ENCODE measurements at regions not wholly inside any gene's neighbourhood (a gene's known extent, or its start where the extent isn't known, plus 50 kb on each side); places are given as distances from the start of the nearest gene placed in this dataset.

DNA sequence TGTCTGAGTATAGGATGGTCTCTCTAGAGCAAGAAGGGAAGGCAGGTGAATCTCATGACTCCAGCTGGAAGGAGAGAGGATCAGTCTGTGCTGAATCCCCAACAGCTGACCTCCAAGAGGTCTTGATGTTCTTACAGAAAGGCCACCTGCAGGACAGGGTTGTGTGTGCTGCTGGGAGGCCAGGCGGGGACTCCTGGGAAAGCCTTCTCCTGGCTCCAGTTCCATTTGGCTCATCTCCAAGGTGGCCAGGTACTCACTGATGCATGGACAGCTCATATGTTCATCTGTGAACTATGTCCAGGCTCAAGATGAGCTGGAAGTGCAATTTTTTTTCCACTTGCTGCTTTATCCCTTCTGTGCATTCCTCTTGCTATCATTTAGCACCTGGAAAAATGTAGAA is 730.2 kb upstream of the RBFOX1 start:
- TF ChIP-seq CTCF (IDR thresholded peaks at IDR 0.05), result no peak
- TF ChIP-seq POLR2A (IDR thresholded peaks at IDR 0.05), result no peak
